NCI-H1436 treated with DMSO at 0.1 percent for 48 hours (cell line): ENCODE measurements at regions not wholly inside any gene's neighbourhood (a gene's known extent, or its start where the extent isn't known, plus 50 kb on each side); places are given as distances from the start of the nearest gene placed in this dataset.
A peak's percentile ranks its signal among the peaks of the same experiment; 100 is the strongest.
"Not testable (repeated sequence)": the region's sequence is repeated elsewhere in the genome, so short reads cannot be mapped to it uniquely, and the experiment has no call there.

Experiments
- DNase-seq: peaks from one replicate; lab custom pipeline; 2025; lab: John Stamatoyannopoulos, UW

DNA sequence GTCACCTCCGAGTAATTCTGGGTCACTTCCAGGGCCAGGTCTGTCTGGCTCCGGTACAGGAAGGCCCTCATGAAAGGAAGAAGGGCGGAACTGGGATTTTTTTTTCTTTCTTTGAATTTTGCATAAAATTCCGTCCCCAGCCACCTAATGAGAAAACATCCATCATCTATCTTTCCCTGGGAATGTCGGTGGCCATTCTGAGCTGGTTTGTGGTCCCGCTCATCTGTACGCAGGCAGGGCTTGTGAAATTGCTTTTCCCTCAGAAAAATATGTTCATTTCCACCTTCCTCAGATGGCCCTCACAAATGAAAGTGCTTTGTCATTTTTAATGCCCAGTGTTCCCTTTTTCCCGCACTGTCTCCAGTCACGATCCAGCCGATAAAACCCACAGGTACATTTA lies 353.0 kb upstream of the ZFHX3 start:
- DNase-seq, result no peak

DNA sequence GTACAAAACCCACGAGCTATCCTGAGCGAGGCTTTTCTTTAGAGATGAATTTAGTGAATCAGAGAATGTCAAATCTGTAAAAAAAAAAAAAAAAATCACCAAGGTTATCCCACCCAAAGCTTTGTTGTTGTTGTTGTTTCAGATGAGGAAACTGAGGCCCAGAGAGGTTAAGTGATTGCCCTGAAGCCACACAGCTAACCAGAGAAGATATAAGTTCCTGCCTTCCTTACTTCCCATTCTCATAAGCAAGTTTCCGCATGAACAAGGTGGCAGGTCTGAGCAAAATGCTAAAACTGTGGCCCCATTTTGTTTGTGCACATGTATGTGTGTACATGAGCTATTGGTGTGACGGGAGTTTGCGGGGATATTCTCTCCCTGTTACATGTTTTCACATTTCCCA lies 352.1 kb upstream of the ZFHX3 start:
- DNase-seq, result no peak

DNA sequence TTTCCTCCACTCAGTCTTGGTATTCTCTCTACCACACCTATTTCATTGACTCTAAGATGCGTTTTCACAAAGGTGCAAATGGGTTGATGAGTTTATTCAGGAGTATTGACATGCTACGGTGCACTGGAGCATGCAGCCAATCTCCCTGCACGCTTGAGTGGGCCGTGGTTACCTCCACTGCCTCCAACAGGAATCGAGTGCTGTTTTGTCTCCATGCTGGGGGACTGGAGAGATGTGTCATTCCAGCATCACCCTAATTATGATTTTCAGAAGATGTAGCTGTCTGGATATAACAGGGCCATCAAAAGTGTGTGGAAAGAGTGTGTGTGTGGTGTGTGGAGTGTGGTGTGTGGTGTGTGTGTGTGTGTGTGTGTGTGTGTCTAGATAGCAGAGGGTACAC lies 351.6 kb upstream of the ZFHX3 start:
- no peak for DNase-seq

DNA sequence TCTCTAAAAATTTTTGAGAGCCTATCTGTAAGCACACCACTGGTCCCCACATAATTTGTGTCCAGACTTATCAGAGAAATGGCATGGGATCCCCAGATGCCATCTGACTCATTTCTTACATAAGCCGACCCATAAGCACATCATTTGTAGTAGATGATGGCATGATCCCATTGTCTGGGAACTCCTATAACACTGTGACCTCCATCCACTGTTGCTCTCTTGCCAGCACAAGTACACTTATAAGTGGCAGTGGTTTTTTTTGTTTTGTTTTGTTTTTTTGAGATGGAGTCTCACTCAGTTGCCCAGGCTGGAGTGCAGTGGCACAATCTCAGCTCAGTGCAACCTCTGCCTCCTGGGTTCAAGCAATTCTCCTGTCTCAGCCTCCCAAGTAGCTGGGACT lies 350.7 kb upstream of the ZFHX3 start:
- not testable (repeated sequence) for DNase-seq

DNA sequence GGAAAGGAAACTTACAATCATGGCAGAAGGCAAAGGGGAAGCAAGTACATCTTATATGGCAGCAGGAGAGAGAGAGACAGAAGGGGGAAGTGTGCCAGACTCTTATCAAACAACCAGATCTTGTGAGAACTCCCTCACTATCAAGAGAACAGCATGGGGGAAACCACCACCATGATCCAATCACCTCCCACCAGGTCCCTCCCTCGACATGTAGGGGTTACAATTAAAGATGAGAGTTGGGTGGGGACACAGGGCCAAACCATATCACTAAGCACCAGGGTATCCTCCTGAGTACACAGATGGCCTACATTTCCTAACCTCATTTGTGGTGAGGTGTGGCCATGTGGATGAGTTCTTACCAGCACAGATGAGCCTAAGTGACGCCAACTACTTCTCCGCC lies 348.6 kb upstream of the ZFHX3 start:
- no peak for DNase-seq

DNA sequence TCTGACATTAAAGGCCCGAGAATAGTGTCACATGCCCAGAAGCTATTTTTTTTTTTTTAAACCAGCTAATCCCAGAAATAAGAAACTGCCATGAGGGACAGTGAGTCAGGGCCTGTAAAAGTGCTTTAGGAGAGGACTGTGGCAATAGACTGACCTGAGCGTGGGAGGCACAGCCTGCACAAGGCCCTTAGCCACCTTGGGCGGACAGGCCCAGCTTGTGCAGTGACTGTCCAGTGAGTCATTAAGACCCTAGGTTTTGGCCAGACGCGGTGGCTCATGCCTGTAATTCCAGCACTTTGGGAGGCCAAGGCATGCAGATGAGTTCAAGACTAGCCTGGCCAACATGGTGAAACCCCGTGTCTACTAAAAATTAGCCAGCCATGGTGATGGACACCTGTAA lies 343.0 kb upstream of the ZFHX3 start:
- no peak for DNase-seq

DNA sequence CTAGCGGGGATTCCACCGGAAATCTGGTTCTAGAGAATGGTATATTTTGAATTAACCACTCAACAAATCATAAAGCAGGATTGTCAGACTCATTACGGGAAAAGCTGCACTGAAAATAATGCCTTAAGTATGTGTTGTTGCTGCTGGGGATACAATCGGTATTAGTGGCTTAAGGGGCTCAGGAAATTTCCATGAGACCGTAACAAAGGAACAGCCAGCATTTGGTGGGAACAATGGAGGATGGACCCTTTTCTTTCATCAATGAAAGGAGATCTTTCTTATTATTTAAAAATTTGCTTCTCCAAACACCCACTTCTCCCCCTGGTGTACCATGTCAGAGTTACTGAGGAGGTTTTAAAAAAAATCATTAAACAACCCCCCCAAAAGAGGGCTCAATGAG lies 342.6 kb upstream of the ZFHX3 start:
- no peak for DNase-seq

DNA sequence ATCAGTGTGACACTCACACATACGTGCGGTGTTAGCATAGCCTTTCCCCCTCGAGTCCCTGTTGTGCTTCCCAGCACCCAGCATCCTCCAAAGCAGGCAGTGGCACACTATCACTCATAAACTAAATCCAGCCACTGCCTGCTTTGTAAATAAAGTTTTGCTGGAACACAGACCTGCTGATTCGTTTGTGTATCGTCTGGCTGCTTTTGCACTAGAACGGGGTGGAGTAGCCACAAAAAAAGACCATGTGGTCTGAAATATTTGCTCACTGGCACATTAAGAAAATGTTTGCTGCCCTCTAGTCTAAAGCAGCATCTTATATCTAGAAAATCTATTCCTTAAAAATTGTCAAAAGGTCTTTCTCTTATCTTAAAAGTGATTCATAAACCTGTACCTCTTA lies 341.2 kb upstream of the ZFHX3 start:
- DNase-seq, result no peak

DNA sequence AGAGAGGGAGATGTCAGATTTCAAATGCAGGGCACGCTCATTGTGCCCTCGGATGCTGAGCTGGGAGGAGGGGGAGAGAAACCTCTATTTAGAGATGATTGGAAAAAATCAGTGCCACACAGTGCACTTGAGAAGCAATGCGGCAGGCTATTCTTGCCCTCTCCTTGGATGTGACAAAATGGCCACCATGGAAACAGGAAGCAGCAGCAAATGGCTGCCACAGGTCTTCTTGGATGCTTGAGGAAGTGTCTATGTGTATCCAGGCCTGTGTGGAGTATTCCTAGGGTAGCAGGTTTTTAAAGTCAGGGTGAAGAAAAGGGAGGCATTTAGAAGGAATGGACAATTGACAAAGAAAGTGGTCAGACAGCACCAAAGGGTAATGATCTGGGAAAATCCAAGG lies 340.1 kb upstream of the ZFHX3 start:
- no peak for DNase-seq

DNA sequence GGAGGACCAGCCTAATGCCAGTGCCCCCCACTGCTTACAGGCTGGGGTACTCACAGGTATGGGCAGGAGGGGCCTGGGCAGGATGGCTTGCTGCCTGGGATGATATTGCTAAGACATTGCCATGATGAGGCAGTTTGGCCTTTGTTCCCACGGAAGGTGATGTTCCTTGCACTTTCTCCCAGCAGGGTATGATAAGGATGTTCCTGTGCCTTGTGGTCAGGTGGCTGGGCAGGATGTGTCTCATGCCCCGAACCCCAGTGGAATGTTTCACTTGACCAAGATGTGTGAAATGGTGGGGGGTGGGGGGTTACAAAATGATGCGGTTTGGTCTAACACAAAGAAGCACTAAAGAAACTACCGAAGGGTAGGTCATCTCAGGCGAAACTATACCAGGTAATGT lies 337.8 kb upstream of the ZFHX3 start:
- no peak for DNase-seq

DNA sequence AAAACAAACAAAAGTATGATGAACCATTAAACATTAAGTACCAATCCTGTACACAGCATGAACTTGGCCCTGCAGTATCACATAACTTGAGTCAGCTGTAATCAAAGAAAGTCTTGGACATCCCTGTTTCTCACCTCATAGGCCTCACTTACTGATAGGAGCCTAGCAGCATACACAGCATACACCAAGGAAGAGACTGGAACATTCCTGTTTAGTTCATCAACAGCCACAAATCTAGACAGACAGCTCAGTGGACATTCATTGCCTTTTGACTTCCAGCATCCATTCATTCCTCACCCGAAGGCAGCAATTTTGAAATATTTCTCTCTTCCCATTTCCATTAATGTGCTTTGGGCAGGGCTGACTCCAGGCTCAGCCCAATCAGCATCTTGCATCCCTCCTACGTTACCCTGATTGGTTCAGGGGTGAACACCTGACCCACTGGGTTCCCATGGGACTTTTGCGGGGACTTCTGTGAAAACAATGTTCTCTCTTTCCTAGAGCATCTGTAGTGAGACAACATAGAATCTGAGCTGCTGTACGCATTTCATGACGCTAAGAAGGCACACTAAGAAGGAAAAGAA lies 336.7 kb upstream of the ZFHX3 start:
- DNase-seq, result no peak

DNA sequence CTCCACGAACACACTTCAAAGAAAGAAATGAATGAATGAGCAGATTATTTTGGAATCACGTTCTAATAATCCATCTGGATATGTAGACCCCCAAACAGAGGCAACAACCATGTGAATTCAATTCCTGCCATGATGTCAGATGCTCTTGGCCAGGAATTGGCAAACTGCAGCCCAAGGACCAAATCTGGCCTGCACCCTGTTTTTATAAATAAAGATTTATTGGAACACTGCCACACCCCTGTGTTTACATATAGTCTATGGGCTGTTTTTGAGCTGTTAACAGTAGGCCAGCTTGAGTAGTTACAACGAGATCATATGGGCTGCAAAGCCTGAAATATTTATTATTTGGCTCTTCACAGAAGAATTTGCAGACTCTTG lies 336.0 kb upstream of the ZFHX3 start:
- no peak for DNase-seq

DNA sequence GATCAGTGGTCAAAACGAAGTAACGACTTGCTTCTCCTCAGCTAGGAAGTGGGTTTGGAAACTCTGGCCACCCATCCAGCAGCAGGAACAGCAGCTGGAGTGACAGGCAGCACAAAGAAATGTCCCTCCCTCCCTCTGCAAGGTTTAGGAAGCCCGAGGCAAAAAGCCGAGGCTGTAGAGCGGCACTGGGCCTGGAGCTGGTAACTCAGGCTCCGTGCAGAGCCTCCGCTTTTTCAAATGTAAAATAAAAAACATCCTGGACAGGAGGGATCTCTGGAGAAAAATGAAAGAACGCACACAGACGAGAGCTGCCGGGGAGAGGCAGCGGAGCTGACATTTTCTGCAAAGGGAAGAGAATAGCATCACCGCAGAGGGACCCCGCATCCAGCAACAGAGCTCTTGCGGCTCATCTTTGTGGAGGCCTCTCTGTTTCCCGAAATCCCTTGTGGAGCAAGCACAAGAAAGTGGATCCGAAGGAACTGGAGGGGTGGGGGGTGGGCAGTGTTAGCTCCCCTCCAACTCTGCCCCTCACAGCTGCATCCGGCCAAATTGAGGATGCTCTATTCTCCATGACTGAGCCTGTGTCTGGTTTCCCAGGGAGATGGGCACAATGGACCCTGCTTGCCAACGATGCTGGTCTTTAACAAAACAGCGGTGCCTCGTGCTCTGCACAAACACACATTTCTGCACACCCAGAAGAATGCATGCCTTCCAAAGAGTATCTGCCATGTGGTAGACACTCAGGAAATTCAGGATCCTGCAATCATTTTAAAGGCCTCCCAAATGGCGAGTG lies 335.5 kb upstream of the ZFHX3 start:
- DNase-seq, result no peak

DNA sequence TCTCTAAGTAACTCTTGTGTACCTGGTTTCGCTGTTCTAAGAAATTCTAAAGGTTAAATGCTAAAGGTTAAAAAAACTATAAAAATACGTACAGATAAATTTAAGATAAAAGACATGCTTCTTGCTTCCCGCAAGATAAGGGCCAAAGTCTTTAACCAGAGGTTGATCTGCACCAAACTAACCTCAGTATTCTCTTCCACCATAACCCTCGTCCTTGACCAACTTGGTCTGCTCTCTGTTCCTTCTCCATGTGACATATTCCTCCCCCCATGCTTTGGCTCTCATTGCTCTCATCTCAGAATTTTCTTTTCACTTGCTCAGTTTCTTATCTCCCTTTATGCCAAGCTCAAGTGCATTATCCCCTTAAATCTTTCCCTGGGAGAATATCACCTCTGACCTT lies 330.5 kb upstream of the ZFHX3 start:
- no peak for DNase-seq

DNA sequence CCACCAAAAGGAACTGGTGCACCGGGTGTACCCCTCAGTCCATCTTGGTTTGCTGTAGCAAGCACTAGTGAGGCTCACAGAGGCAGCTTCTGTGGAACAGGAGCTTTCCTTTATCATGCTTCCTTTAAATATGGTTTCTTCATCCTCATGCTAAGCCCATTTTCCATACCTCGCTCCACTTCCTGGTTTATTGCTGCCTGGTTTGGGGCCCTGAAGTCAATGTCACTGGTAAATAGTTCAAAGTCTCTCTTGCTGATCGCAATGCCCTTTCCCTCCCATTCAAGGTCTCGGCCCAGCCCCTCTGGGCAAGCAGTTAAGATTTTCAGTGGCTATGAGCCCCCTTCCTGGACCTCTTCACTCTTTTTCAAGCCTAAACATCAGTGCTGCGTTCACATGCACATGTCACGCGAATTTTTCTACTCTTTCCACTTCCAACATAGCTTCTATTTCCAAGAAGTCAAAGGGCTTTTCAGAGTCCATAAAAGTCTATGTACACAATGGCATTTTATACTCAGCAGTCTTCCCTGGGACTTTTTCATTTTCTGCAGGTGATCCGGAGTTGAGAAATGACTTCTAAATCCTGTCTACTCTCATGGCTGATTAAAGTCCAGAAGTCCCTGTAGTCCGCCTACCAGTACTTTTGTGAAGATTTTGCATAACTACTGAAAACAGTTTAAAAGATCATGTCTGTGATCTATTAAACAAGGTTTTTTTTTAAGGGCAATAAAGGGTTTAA lies 323.8 kb upstream of the ZFHX3 start:
- DNase-seq, result no peak

DNA sequence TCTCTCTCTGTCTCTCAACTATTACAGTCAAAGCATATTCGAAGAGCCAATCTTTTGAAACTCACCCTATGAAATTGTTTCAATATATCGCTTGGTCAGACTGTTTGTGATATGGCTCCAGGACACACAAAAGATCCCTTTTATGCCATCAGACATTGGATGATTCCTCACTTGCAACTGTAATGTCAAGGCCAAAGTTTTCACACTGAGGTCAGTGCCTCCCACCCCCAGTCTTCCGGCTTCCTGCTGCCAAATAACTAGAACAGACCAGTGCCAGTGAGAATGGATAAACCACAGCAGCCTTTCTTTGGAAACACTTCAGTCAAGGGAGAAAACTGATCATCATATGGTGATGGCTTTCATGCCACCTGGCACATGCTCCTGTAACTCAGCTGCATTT lies 321.9 kb upstream of the ZFHX3 start:
- DNase-seq, result no peak

DNA sequence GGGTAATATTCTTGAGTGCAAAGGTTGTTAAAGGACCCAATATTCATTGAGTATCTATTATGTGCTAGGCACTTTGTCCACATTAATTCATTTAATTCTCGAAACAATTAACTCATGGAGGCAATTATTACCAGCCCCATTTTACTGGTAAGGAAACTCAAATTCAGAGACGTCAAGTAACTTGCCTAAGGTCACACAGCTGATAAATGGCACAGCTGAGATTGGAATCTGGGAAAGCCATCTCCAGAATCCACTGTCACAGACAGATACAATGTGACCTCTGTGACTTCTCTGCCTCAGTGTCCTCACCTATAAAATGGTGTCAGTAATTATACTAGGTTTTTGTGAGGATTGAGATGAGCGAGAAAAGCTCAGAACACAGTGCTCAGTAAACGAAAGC lies 320.8 kb upstream of the ZFHX3 start:
- no peak for DNase-seq

DNA sequence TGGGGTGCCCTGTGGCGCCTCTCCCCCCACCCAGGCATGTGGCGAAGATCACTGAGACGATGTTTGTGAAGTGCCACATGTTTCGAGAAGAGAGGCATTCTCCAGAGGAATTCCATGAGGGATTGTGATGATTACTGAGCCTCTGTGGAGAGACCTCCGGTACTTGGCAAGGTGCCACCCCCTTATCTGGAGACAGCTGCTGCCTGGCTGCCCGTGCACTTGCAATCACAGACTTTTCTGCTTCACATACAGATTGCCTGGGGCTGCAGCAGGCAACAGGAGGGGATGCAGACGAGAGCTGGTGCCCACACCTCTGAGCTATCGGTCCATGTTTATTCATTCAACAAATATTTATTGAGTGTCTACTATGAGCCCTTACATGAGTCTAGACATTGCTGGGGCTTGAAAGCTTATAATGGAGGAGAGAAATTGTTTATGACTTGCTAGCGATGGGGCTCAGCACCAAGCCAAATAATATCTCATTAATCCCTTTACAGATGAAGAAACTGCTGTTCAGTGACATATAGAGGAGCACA lies 317.2 kb upstream of the ZFHX3 start:
- DNase-seq, result peak; percentile 7

DNA sequence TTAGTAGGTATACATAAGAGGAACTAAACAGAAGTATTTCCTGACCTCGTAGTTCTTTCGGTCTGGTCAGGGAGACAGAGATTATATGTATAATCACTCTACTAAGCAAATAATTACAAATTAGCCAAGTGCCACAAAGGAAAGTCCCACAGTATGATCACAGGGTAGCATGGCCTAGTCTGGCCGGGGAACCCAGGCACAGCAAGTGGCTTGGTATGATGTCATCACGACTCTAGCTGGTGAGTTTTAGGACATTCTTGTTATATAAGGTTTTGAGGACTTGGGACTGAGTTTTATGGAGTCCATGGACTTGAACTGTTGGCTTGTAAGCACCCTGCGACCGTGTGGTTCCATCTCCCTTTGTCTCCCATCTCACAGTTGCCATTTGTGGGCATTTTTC lies 316.5 kb upstream of the ZFHX3 start:
- no peak for DNase-seq

DNA sequence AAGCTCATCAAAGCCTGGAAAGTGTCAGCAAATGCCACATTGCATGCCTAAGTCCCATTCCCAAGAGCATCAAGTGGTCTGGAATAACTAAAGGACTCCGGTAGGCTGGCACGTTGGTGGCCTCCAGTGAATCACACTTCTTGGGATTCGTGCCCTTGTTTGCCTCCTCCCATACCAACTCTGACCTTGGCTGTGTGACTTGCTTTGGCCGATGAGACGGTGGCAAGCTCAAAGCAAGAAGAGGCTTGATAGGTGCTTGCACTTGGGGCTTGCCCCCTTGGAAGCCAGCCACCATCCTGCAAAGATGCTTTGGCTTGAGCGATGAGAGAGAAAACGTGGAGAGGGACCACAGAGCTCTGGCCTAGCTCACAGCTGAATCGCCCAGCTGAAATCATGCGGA lies 313.1 kb upstream of the ZFHX3 start:
- DNase-seq, result no peak

DNA sequence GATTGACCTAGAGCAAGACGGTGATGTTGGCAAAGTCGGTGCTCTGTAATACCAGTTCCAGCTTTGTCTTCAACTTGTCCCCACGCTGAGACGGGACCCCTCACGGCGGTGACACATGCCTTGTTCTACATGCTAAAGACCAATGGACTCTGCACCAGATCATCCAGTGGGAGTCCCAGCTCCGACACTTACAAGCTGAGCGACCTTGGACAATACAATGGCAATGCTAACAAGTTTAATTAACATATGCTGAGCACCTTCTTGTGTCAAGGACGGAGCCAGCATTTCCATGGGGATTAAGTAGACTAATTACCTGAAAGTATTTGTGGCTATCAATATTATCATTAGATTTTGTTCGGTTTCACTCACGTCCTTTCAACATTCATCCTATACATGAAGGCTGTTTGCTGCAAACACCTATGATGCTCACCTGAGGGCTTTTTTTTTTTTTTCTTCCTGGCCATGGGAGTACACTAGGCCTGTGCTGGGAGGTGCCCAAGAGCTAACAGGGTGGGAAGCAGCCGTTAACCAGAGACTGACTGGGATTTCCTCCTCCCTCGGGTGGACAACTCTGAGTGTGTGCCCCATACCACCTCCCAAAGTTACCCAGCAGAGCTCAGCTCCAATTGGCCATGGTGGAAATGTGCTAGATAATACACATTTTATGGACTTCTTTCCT lies 308.6 kb upstream of the ZFHX3 start:
- DNase-seq, result no peak

DNA sequence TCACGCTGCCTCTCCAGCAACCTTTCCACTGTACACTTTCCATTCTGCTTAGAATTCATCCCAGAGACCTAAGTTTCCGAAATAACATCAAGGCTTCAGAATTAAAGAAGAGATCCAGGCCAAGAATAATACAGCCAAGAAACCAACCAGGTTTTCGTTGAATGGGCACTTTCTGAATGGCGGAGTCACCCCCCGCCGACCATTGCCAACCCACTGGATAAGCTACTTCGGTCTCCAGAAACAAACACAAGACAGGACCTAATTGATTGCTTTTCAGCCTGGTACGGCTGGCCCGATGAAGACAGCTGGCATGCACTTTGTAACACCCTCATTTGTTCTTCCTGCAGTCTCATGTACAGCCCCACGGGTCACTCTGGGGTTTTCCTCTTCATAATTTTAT lies 308.1 kb upstream of the ZFHX3 start:
- no peak for DNase-seq

DNA sequence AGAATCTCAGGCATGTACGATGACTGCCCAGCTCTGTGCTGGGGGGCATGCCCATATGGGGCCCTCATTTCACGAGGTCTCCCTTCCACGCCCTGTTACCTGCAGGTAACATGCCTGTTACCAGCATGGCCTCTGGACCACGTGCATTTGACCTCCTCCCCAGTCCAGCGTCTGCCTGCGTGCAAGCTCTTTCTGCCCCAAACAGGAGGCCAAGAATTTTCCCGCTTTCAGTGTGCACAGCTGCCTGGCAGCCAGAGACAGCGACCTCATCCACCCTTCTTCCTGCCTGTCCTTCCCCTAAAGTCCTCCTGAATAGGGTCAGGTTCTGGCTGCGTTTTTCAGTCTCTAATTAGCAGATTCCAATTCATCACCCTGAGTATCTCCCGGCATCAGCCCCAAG lies 306.5 kb upstream of the ZFHX3 start:
- no peak for DNase-seq
